HG02981 (cell line): ENCODE measurements at regions not wholly inside any gene's neighbourhood (a gene's known extent, or its start where the extent isn't known, plus 50 kb on each side); places are given as distances from the start of the nearest gene placed in this dataset.

ENCODE experiments used
- ATAC-seq: cut with Tn5 transposase; IDR thresholded peaks from one replicate; pipeline ENCODE4 v1.9.1; 2021; ENCODE audit warnings: mild to moderate bottlenecking, moderate library complexity; ENCODE audit not compliant: unreplicated experiment

GRCh38 chr4:35709080-35709479, 535.2 kb downstream of the ARAP2 start:
- no peak for ATAC-seq

GRCh38 chr4:35710343-35710742, 534.0 kb downstream of the ARAP2 start:
- ATAC-seq, result no peak

- no peak for ATAC-seq
These were observed 533.2 kb downstream of the ARAP2 start for GRCh38 chr4:35711127-35711526.

- ATAC-seq, result no peak
These were observed 520.3 kb downstream of the ARAP2 start for GRCh38 chr4:35723973-35724372.

GRCh38 chr4:35725131-35725530, 519.2 kb downstream of the ARAP2 start:
- ATAC-seq, result peak; percentile 72

- ATAC-seq, result no peak
These were observed 513.9 kb downstream of the ARAP2 start for GRCh38 chr4:35730414-35730813.

GRCh38 chr4:35734381-35735098, 509.8 kb downstream of the ARAP2 start:
- ATAC-seq, result peak; percentile 81

- no peak for ATAC-seq
These were observed 505.0 kb downstream of the ARAP2 start for GRCh38 chr4:35739308-35739707.

- no peak for ATAC-seq
These were observed 490.3 kb downstream of the ARAP2 start for GRCh38 chr4:35754047-35754446.

GRCh38 chr4:35757836-35758235, 486.5 kb downstream of the ARAP2 start:
- no peak for ATAC-seq

- no peak for ATAC-seq
These were observed 483.5 kb downstream of the ARAP2 start for GRCh38 chr4:35760807-35761206.

GRCh38 chr4:35771571-35771970, 472.7 kb downstream of the ARAP2 start:
- no peak for ATAC-seq

GRCh38 chr4:35772291-35772690, 472.0 kb downstream of the ARAP2 start:
- ATAC-seq, result no peak

- ATAC-seq, result no peak
These were observed 454.3 kb downstream of the ARAP2 start for GRCh38 chr4:35789899-35790574.

- no peak for ATAC-seq
These were observed 451.1 kb downstream of the ARAP2 start for GRCh38 chr4:35793045-35793722.

GRCh38 chr4:35793766-35794165, 450.5 kb downstream of the ARAP2 start:
- ATAC-seq, result no peak

- no peak for ATAC-seq
These were observed 443.6 kb downstream of the ARAP2 start for GRCh38 chr4:35800669-35801068.

- ATAC-seq, result no peak
These were observed 441.7 kb downstream of the ARAP2 start for GRCh38 chr4:35802644-35803043.

GRCh38 chr4:35818520-35818919, 425.8 kb downstream of the ARAP2 start:
- ATAC-seq, result no peak

GRCh38 chr4:35820003-35820402, 424.3 kb downstream of the ARAP2 start:
- ATAC-seq, result no peak

- no peak for ATAC-seq
These were observed 420.1 kb downstream of the ARAP2 start for GRCh38 chr4:35824231-35824630.

- no peak for ATAC-seq
These were observed 408.4 kb downstream of the ARAP2 start for GRCh38 chr4:35835893-35836292.
